HepG2 (cell line): ENCODE measurements at regions not wholly inside any gene's neighbourhood (a gene's known extent, or its start where the extent isn't known, plus 50 kb on each side); places are given as distances from the start of the nearest gene placed in this dataset.
"Not testable (repeated sequence)": the region's sequence is repeated elsewhere in the genome, so short reads cannot be mapped to it uniquely, and the experiment has no call there.

Source experiments
- ATAC-seq: fragments of 200-7000 bp; cut with Tn5 transposase; 3 replicates; pipeline ENCODE4 v1.9.1; 2020; ENCODE audit warnings: mild to moderate bottlenecking, moderate library complexity
- BruUV-seq: library from RNA; stranded (reverse); fragments of 400-500 nt; replicated peaks from 2 replicates; lab custom pipeline; 2021; lab: Mats Ljungman, UMichigan
- CTCF ChIA-PET: fragments of 300-600 bp; formaldehyde crosslinking; extraction: SDS; loops from one replicate; lab custom pipeline; 2021; ENCODE audit warnings: low total read pairs, inconsistent platforms, low intra/inter-chr PET ratio; lab: Yijun Ruan, JAX
- POLR2A ChIA-PET: fragments of 350-600 bp; sonication (Branson Sonifier 250); formaldehyde crosslinking; loops from one replicate; lab custom pipeline; 2020; ENCODE audit warnings: antibody characterized with exemption, inconsistent platforms; lab: Yijun Ruan, JAX
- DNase-seq: peaks from one replicate; pipeline ENCODE4 v3.0.0-alpha.2; 2015; ENCODE audit warnings: low spot score
- FAIRE-seq: peaks from 3 replicates; lab custom pipeline; 2011; peaks lifted over from hg19 to GRCh38; lab: Jason Lieb, UNC
- H2AFZ ChIP-seq: one replicate; pipeline ENCODE4 v1.6.1; 2011; ENCODE audit warnings: low read length, inconsistent platforms
- H3K27ac ChIP-seq: fragments of 300-600 bp; 3 replicates; pipeline ENCODE4 v1.8.0; 2011; ENCODE audit warnings: mixed run types, mild to moderate bottlenecking, mixed read lengths, low read length, inconsistent platforms; ENCODE audit not compliant: insufficient read depth; ENCODE audit errors: extremely low read length
- H3K27me3 ChIP-seq, 2 experiments: fragments of 200-600 bp in 1 of 2; 2 replicates in 1 of 2; 3 replicates in 1 of 2; pipeline versions ENCODE4 v1.6.0 to v1.8.0; 2011; ENCODE audit warnings: low read length in 2 of 2, mild to moderate bottlenecking in 2 of 2, moderate library complexity in 2 of 2, inconsistent platforms in 1 of 2; ENCODE audit not compliant: insufficient read depth in 2 of 2, control insufficient read depth in 1 of 2
- H3K36me3 ChIP-seq, 2 experiments: fragments of 200-600 bp in 1 of 2; replicated peaks in 1 of 2; 2 replicates in 1 of 2; 3 replicates in 1 of 2; pipeline versions ENCODE4 v1.5.1 to v1.8.0; 2011; ENCODE audit warnings: low read length in 2 of 2, inconsistent platforms in 1 of 2; ENCODE audit not compliant: insufficient read depth in 2 of 2, control insufficient read depth in 1 of 2
- H3K4me1 ChIP-seq: 2 replicates; pipeline ENCODE4 v1.5.1; 2012; ENCODE audit warnings: low read length, inconsistent platforms; ENCODE audit not compliant: insufficient read depth
- H3K4me2 ChIP-seq: 2 replicates; pipeline ENCODE4 v1.6.0; 2011; ENCODE audit warnings: low read depth, low read length, inconsistent platforms
- H3K4me3 ChIP-seq, 3 experiments: fragments of 200-600 bp in 1 of 3; sonication (generic), shearing (Covaris generic) in 1 of 3; replicated peaks in 1 of 3; 2 replicates each; pipeline ENCODE4 v1.5.1; 2011 to 2016; ENCODE audit warnings: low read length in 3 of 3, inconsistent platforms in 2 of 3, low read depth in 2 of 3, mild to moderate bottlenecking in 2 of 3, control low read depth in 1 of 3, mixed read lengths in 1 of 3; ENCODE audit not compliant: insufficient read depth in 1 of 3
- H3K79me2 ChIP-seq: one replicate; pipeline ENCODE4 v1.6.1; 2011; ENCODE audit warnings: low read length, inconsistent platforms; ENCODE audit not compliant: insufficient read depth
- H3K9ac ChIP-seq: 2 replicates; pipeline ENCODE4 v1.6.0; 2011; ENCODE audit warnings: mild to moderate bottlenecking, low read depth, low read length, inconsistent platforms; ENCODE audit not compliant: insufficient read depth
- H3K9me3 ChIP-seq: 2 replicates; pipeline ENCODE4 v1.5.1; 2012; ENCODE audit warnings: mild to moderate bottlenecking, low read length
- H4K20me1 ChIP-seq: 2 replicates; pipeline ENCODE4 v1.6.0; 2011; ENCODE audit warnings: inconsistent platforms, mild to moderate bottlenecking, low read length, moderate library complexity; ENCODE audit not compliant: insufficient read depth
- WGBS: methylation state at CpG from one replicate; pipeline ENCODE4 v1.1.6; 2017; ENCODE audit warnings: low lambda C conversion rate; 5-methylcytosine and 5-hydroxymethylcytosine counted together
- in situ Hi-C: cut with HindIII; loops from 2 replicates; pipeline ENCODE4 v1.10.0; 2017; ENCODE audit warnings: low pct_unique_long_range_greater_than_20kb; ENCODE audit not compliant: extremely low pct_ligation_motif_present
- intact Hi-C: fragments of 100-400 bp; cut with micrococcal nuclease; formaldehyde crosslinking; loops from one replicate; pipeline ENCODE4 v1.10.0; 2022; ENCODE audit not compliant: unreplicated experiment

DNA sequence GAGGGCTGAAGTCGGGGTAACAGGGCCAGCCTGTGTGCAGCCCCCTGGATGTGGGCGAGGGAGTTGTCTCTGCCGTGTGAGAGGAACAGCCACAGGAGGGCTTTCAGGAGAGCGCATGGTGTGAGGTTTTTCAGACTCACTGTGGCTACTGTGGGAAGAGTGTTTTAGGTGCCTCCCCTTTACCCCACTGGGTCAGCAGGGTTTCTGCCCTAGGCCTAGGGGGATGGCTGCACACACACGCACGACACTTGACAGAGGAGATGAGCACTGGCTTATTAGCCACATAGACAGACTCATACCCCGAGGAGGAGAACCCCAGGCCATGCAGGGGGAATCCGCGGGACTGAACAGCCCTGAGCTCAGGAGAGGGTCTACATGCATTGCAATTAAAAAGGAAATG lies 70.8 kb upstream of the GOLGA6L6 start:
- H3K4me3 ChIP-seq, FAIRE-seq, BruUV-seq, intact Hi-C loops, H3K9me3 ChIP-seq, in situ Hi-C loops, H2AFZ ChIP-seq, H3K27me3 ChIP-seq, CTCF ChIA-PET, H4K20me1 ChIP-seq, H3K36me3 ChIP-seq, H3K4me1 ChIP-seq, H3K27ac ChIP-seq, H3K4me2 ChIP-seq, H3K79me2 ChIP-seq, DNase-seq, H3K9ac ChIP-seq, POLR2A ChIA-PET: not testable (repeated sequence)
- peak; percentile 24; the same call in 2 of the 3 replicates for ATAC-seq
- 23% methylated on average over 4 of the region's 9 CpGs for WGBS

DNA sequence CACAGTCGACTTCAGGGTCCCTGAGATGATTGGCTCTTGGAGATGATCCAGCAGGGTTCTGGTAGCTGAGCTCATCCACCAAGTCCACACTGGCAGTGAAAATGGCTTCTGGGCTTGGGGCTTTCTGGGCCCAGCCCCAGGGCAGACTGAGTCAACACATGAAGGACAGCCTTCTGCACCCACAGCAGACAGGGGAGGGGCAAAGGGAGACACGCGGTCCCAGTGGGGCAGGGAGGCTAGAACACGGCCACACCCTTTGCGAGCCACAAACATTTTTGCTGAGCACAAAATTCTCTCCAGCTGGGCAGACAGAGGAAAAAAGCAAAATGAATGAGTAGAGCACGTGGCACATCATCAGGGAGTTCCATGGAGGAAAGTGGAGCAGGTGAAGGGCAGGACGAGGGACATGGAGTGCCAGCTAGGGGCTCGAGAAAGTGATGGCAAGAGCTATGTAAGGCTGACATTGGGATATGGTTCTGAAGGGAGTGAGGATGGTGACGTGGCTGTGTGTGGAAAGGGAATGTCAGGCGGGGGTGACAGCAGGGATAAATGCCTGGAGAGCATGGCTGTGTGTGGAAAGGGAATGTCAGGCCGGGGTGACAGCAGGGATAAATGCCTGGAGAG lies 70.2 kb upstream of the GOLGA6L6 start:
- H3K79me2 ChIP-seq, DNase-seq, POLR2A ChIA-PET, H3K36me3 ChIP-seq, H4K20me1 ChIP-seq, H3K27ac ChIP-seq, FAIRE-seq, ATAC-seq, intact Hi-C loops, H3K4me1 ChIP-seq, H3K27me3 ChIP-seq, H3K9me3 ChIP-seq, CTCF ChIA-PET, H3K9ac ChIP-seq, in situ Hi-C loops, H2AFZ ChIP-seq, BruUV-seq, H3K4me2 ChIP-seq, H3K4me3 ChIP-seq: not testable (repeated sequence)
- WGBS = no CpG with 5 or more reads among the region's 11 CpGs

DNA sequence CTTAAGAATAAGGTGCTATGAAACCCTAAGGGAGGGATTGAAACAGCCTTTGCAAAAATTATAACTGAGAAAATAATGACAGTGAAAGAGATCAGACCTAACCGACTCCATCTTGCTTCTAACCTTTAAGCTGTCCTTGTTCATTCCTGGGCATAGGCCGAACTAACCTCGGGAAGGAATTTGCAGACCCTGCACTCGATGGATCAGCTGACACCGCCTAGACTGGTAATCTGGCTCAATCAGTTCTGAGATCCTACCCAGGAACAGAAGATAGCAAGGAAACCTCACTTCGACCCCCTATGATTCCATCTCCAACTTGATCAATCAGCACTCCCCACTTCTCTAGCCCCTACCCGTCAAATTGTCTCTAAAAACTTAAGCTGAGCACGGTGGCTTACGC lies 66.6 kb upstream of the GOLGA6L6 start:
- H3K4me3 ChIP-seq, H3K79me2 ChIP-seq, H4K20me1 ChIP-seq, H3K27ac ChIP-seq, H3K4me1 ChIP-seq, H2AFZ ChIP-seq, in situ Hi-C loops, H3K9ac ChIP-seq, H3K4me2 ChIP-seq, intact Hi-C loops, FAIRE-seq, POLR2A ChIA-PET, BruUV-seq, H3K27me3 ChIP-seq, DNase-seq, ATAC-seq, H3K9me3 ChIP-seq, CTCF ChIA-PET, H3K36me3 ChIP-seq: not testable (repeated sequence)
- 41% methylated on average over 6 of the region's 9 CpGs for WGBS

DNA sequence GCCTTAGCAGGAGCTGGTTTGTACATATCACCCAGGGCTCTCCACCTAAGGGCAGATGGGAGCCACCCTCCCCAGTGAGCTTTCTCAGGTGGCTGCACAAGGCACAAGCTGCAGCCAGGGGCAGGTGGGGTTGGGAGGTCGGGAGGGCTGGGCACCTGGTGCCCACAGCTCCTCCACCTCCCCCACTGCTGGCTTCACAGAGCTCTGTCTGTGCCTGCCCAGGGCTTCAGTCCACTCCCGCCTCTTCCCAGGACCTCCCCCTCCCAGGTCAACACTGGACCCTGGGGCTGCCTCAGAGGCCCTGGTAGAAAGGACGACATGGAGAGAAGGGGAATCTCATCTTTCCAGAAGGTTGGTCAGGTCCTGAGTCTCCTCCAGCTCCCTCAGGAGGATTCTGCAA lies 55.6 kb upstream of the GOLGA6L6 start:
- ATAC-seq, H3K9me3 ChIP-seq, H4K20me1 ChIP-seq, POLR2A ChIA-PET, H3K4me1 ChIP-seq, in situ Hi-C loops, intact Hi-C loops, CTCF ChIA-PET, H3K27me3 ChIP-seq, H3K79me2 ChIP-seq, H3K36me3 ChIP-seq, FAIRE-seq, BruUV-seq, H3K4me2 ChIP-seq, DNase-seq, H3K9ac ChIP-seq, H2AFZ ChIP-seq, H3K27ac ChIP-seq, H3K4me3 ChIP-seq: not testable (repeated sequence)
- 0% methylated on average over 1 of the region's 3 CpGs for WGBS
